ENCODE measurements at regions not wholly inside any gene's neighbourhood (a gene's known extent, or its start where the extent isn't known, plus 50 kb on each side); places are given as distances from the start of the nearest gene placed in this dataset.

- peaks cover 6% of the 10 kb centered on the region for H3K9me3 Mint-ChIP-seq
- DNase-seq, result no peak
- no peak overlapping the region for H3K27ac Mint-ChIP-seq
- no peaks in the 10 kb centered on the region; the same call in 1 of the 2 replicates for H3K36me3 Mint-ChIP-seq (ENCODE audit: low read depth)
- no peak for TF ChIP-seq CTCF (IDR thresholded peaks at IDR 0.05)
- H3K4me3 Mint-ChIP-seq, result no peak overlapping the region
- H3K27me3 Mint-ChIP-seq (ENCODE audit: insufficient read depth), result no peaks in the 10 kb centered on the region
- H3K4me1 Mint-ChIP-seq (ENCODE audit: low read depth), result no peaks in the 10 kb centered on the region
Measured at GRCh38 chr5:26582350-26583045, 455.9 kb downstream of the CDH9 start.

GRCh38 chr5:26579712-26580111, 458.7 kb downstream of the CDH9 start:
- H3K9me3 Mint-ChIP-seq, result peaks cover 13% of the 10 kb centered on the region

GRCh38 chr5:26578002-26578401, 460.4 kb downstream of the CDH9 start:
- no peak for TF ChIP-seq CTCF (IDR thresholded peaks at IDR 0.05)
- Mint-ChIP-seq H3K36me3 (ENCODE audit: low read depth) (no peaks in the 10 kb centered on the region; the same call in 1 of the 2 replicates), H3K27ac (no peak overlapping the region), H3K4me3 (no peak overlapping the region), H3K27me3 (ENCODE audit: insufficient read depth) (no peaks in the 10 kb centered on the region), H3K9me3 (peaks cover 13% of the 10 kb centered on the region), H3K4me1 (ENCODE audit: low read depth) (no peaks in the 10 kb centered on the region)
- no peak for DNase-seq

More at GRCh38 chr5:26579712-26580111, 458.7 kb downstream of the CDH9 start:
- no peaks in the 10 kb centered on the region for H3K27me3 Mint-ChIP-seq (ENCODE audit: insufficient read depth)
- H3K36me3 Mint-ChIP-seq (ENCODE audit: low read depth), result no peaks in the 10 kb centered on the region; the same call in 1 of the 2 replicates
- no peak for DNase-seq
- no peak for TF ChIP-seq CTCF (IDR thresholded peaks at IDR 0.05)
- H3K27ac Mint-ChIP-seq, result no peak overlapping the region
- H3K4me3 Mint-ChIP-seq, result no peak overlapping the region
- no peaks in the 10 kb centered on the region for H3K4me1 Mint-ChIP-seq (ENCODE audit: low read depth)

- DNase-seq, result no peak
- Mint-ChIP-seq H3K4me3 (no peak overlapping the region), H3K27me3 (ENCODE audit: insufficient read depth) (no peaks in the 10 kb centered on the region), H3K9me3 (peaks cover 15% of the 10 kb centered on the region), H3K27ac (no peak overlapping the region), H3K4me1 (ENCODE audit: low read depth) (no peaks in the 10 kb centered on the region), H3K36me3 (ENCODE audit: low read depth) (peaks cover 5% of the 10 kb centered on the region)
- no peak for TF ChIP-seq CTCF (IDR thresholded peaks at IDR 0.05)
Measured at GRCh38 chr5:26572480-26572879, 465.9 kb downstream of the CDH9 start.

GRCh38 chr5:26569929-26570258, 468.5 kb downstream of the CDH9 start:
- no peak for DNase-seq
- Mint-ChIP-seq H3K36me3 (ENCODE audit: low read depth) (peaks cover 5% of the 10 kb centered on the region), H3K4me1 (ENCODE audit: low read depth) (no peaks in the 10 kb centered on the region), H3K27me3 (ENCODE audit: insufficient read depth) (no peaks in the 10 kb centered on the region), H3K27ac (no peak overlapping the region), H3K4me3 (no peak overlapping the region), H3K9me3 (peaks cover 24% of the 10 kb centered on the region)
- no peak for TF ChIP-seq CTCF (IDR thresholded peaks at IDR 0.05)

Data from HFFc6 (cell line).